LNCAP (cell line): ENCODE measurements at regions not wholly inside any gene's neighbourhood (a gene's known extent, or its start where the extent isn't known, plus 50 kb on each side); places are given as distances from the start of the nearest gene placed in this dataset.

Experiments used
- CTCF ChIP-seq: fragments of 450-650 bp; IDR thresholded peaks from 2 replicates; pipeline ENCODE4 v1.5.1; 2017; ENCODE audit warnings: mild to moderate bottlenecking

- no peak for TF ChIP-seq CTCF
Measured at GRCh38 chr2:114089636-114090319, 199.9 kb downstream of the ACTR3 start.

- TF ChIP-seq CTCF = no peak
Measured at GRCh38 chr2:114091010-114091409, 201.1 kb downstream of the ACTR3 start.

- TF ChIP-seq CTCF = no peak
Measured at GRCh38 chr2:114108249-114108648, 218.4 kb downstream of the ACTR3 start.

GRCh38 chr2:114108824-114109416 lies 219.0 kb downstream of the ACTR3 start:
- TF ChIP-seq CTCF = no peak

GRCh38 chr2:114111329-114111728 lies 221.4 kb downstream of the ACTR3 start:
- TF ChIP-seq CTCF = no peak

- TF ChIP-seq CTCF = no peak
Measured at GRCh38 chr2:114113518-114113917, 223.6 kb downstream of the ACTR3 start.

- TF ChIP-seq CTCF = no peak
Measured at GRCh38 chr2:114118088-114118487, 228.2 kb downstream of the ACTR3 start.
